Hematopoietic multipotent progenitor cell treated with erythropoietin and hydrocortisone succinate and interleukin-3 and kit ligand, for 8 days (in vitro differentiated cells): ENCODE measurements at regions not wholly inside any gene's neighbourhood (a gene's known extent, or its start where the extent isn't known, plus 50 kb on each side); places are given as distances from the start of the nearest gene placed in this dataset.
"Not testable (repeated sequence)": the region's sequence is repeated elsewhere in the genome, so short reads cannot be mapped to it uniquely, and the experiment has no call there.

ENCODE experiments used
- DNase-seq: peaks from one replicate; pipeline ENCODE4 v3.0.0-alpha.2; 2015

DNA sequence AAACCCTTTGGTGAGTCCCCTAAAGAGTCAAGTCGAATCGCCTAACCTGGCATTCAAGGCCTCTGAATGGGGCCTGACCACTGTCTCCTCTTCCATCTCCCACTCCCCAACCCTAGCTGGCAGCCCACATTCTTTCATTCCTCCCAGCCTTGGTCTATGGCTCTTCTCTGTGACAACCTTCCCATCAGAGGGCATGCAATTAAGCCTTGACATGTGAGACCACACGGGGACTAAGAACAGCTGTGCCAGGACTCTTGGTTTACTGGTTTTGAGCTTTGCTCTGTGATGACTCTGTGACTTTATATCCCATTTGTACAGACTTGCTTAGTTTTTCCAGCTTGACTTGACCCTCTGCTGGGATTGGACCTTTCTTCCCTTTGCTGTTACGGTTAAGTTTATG lies 116.6 kb downstream of the BUB3 start:
- DNase-seq = no peak

DNA sequence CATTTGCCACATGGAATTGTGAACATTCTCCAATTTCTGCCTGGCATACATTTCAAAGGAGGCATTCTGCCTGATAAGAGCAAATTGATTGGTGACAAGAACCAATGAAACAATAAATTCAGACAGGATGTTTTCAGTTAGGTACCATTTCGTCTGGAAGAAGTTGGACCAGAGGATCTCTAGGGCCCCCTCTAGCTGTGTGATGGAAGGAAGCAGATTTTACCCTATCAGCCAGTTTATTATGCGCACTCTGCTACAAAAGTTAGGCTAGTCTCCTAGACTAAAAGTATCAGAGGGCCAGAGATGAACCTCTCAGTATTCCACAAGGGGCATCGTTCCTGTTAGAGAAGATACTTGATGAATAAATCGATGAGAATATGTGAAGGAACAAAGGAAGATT lies 118.0 kb downstream of the BUB3 start:
- DNase-seq = no peak

DNA sequence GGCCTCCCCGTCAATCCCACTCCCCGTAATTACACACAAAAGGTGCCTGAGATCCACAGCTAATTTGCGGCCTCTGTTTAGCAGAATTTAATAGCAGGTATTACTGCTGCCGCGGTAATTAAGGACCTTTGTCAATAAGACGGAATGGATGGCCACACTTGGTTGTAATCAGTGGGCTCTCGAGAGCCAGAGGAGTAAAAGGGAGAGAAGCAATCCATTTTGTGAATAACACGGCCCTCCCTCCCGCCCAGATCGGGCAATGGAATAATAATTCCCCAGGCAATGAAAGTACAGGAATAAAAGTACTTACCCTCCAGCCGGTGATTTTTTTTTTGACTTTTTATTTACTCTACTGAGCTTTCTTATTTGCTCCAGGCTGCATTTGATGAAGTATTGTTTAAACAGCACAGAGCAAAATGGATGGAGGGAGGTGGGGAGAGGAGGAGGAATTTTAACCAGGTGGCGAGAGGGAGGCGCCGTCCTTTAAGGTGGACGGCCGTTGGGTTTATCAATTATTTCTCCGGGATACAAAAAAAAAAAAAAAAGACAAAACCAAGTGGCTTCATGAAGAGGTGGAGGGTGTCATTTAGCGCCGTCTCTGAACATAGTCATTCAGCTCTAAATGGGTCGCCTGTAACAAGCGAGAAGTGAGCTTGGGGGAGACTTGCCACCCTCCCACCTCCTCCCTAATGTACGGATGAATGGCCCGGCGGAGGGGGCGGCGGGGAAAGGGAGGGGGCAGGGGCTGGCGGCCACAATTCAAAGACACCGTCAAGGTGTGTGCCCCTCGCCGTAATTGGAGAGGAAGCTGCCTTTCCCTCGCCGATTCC lies 120.3 kb downstream of the BUB3 start:
- DNase-seq = no peak

DNA sequence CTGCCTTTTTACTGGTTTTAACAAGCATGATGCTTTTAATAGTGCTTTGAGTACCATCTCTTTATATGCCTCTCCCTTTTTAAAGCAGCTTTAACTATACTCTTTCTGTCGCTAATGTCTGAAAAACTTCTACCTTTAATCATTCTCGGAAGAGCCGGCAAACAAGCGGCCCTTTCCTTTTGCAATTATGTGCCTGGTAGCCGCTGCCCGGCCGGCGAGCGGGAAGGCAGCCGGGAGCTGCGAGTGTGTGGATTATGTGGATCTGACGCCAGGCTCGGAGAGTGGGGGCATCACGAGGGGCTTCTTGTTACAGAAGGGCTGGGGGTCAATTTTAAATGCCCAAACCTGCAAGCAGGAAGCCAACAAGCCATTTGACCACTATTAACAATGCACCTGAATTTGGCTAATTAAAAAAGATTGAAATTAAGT lies 120.9 kb downstream of the BUB3 start:
- no peak for DNase-seq

DNA sequence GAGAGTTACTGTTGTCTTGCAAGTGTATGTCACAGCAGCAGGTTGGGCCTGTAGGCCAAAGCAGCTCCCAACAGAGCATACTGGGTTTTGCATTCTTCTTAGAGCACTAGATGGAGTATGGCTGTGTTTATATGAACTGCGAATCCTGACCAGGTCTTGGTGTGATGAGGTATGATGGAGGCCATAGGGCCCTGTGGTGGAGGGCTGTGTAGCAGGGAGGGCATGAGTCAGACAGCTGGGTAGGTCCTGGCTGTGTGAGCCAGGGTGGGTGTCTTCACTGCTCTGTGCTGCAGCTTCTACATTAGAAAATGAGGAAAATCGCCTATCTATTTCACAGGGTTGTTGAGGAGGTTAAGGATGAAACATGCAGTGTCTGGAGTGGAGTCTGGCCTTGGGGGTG lies 124.2 kb downstream of the BUB3 start:
- no peak for DNase-seq

DNA sequence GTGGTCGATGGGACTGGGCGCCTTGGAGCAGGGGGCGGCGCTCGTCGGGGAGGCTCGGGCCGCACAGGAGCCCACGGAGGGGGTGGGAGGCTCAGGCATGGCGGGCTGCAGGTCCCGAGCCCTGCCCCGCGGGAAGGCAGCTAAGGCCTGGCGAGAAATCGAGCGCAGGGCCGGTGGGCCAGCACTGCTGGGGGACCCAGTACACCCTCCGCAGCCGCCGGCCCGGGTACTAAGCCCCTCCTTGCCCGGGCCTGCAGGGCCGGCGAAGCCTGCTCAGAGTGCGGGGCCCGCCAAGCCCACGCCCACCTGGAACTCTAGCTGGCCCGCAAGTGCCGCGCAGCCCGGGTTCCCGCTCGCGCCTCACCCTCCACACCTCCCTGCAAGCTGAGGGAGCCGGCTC lies 129.2 kb downstream of the BUB3 start:
- not testable (repeated sequence) for DNase-seq

DNA sequence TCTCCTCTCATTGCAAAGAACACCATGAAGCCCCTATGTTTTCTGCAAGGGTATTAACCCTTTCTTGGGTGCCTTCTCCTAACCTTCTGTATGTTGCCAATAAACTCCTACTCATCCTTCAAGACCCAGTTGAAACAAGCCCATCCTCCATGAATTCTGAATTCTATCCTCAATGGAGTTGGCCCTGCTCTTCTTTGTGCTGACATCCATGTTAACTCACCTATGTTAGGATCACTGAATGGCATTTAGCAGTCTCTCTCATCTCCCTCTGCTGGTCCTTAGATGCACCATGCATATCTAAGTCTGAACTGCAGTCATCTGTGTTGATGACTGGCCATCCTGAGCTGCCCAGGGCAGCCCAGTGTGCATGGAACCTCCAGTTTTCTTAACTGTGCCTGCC lies 129.8 kb downstream of the BUB3 start:
- DNase-seq = no peak

DNA sequence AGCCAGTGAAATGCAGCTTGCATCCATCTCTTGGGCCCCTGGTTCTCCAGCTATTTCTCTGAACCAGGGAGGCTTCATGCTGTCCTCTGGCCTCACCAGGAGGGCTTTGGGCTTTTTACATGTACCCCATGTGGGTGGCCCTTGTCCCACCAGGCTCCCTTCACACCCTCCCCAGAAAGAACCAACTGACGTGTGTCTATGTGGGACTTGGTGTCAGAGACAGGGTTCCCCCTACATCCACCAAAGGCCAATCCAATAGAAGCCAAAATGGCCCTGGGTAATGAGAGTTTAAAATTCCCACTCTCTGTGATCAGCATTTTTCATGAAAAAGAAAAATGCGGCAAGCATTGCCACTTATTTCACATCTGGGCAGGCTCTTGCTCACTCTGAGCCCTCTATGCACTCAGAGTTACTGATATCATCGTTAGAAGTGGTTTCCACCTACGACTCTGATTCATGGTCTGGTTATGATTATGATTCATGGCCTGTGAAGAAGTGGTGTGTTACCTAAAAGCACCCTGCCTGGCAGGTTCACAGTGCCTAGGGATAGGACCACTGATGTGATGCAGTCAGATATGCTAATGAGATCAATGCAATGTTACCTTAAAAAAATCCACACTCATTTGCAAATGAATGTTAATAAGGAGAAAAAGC lies 133.5 kb downstream of the BUB3 start:
- no peak for DNase-seq

DNA sequence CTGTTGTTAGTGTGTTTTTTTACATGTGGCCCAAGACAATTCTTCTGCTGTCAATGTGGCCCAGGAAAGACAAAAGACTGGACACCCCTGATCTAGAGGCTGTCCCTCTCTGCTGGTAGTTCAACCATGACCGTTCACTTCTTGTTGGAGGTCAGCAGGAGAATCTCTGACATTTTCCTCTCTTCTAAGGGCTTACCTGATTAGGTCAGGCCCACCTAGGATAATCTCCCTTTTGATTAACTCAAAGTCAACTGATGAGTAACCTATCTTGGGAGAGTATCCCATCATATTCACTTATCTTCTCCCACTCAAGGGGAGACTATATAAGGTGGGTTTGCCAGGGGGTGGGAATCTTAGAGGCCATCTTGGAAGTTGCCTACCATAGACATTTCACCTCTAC lies 135.2 kb downstream of the BUB3 start:
- DNase-seq = no peak

DNA sequence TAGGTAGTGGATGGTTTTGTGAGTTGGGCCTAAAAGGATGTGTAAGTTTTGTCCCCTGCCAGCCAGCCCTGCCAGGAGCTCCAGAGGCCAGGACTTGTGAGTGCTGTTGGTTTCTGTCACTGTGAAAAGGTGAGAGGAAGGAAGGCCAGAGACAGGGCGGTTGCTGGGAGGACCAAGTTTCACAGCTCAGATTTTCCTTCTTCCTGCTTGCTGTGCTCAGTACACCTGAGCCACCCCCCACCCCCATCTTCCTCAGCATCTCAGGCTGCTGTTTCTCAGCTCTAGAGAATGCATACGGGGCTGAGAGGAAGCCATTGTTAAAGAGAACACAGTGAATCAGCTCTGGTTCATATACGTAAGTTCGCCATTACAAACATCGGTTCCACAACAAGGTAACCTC lies 139.9 kb downstream of the BUB3 start:
- no peak for DNase-seq

DNA sequence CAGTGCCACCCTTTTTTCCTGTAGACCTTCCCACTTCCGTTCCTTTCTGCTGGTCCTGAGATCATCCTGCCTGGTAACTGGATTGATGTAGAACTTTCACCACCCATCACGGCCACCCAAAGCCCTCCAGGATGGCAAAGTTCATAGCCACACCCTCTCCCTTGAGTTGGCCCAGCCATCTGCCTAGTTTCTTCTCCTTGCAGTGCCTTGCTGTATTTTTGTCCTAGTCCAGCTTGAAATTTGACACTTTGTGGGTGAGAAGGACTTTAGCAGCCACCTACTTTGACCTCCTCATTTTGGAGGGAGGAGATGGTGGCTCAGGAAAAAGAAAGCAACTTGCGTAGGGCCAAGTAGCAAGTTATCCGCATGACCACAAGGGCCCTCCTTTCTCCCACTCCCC lies 140.7 kb downstream of the BUB3 start:
- no peak for DNase-seq

DNA sequence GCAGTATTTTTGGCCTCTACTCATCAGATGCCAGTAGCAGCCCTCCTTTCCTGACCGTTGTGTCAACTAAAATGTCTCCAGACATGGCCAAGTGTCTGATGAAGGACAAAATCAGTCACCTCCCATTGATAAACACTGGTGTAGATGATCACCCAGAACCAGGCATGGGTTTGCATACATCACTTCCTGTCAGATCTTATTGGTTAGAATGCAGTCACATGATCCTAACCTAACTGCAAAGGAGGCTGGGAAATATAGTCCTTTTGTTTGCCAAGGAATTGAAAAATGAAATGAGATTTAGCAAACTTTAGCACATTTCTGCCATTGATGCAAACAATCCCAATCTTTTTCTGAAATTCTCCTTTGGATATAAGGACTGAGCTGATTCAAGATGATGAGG lies 141.4 kb downstream of the BUB3 start:
- no peak for DNase-seq

DNA sequence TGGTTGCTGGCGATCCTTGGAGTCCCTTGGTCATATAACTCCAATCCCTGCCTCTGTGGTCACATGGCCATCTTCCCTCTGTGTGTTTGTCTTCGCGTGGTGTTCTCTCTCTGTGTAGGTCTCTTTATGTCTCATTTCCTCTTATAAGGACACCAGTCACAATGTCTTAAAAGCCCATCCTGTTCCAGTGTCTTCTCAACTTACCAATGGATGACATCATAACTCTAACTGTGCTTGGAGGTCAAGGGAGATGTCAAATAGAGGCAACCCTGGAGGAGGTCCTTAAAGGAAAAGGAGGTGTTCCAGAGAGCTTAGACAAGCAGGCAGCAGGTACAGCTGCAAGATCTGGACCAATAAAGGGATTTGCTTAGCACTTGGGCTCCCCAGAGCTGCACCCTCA lies 143.0 kb downstream of the BUB3 start:
- no peak for DNase-seq

DNA sequence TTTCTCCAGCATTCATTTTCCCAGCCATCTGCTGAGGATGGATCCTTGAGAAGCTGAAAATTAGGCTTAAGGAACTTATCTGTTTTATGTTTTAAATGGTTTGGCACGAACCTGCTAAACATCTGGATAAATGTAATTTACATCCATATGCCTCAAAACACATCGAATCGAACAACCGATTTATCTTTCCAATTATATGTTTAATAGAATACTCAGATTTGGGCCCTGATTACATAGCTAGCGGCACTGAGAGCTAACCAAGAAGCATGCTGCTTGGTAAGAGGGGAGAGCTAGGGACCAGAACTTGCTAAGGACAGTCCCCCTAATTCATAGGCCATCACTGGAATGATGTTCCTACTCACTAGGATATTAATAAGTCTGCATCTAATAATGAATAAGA lies 144.4 kb downstream of the BUB3 start:
- DNase-seq = no peak

DNA sequence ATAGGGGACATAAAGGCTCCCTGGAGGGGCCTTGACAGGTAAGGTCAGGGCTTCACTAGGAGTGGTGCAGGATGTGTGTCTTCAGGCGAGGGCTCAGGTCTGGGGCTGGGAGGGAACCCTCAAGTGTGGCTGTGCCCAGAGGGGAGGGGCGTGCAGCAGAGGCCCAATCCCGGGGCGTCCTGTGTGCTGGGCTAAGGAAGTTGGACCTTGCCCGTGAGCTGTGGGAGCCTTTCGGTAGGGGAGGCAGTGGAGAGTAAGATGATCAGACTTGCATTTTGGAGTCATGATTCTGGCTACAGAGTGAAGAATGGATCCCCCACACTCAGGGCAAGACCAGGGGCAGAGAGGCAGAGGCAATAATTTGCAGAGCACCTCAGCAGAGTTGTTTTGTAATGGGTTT lies 145.4 kb downstream of the BUB3 start:
- no peak for DNase-seq

DNA sequence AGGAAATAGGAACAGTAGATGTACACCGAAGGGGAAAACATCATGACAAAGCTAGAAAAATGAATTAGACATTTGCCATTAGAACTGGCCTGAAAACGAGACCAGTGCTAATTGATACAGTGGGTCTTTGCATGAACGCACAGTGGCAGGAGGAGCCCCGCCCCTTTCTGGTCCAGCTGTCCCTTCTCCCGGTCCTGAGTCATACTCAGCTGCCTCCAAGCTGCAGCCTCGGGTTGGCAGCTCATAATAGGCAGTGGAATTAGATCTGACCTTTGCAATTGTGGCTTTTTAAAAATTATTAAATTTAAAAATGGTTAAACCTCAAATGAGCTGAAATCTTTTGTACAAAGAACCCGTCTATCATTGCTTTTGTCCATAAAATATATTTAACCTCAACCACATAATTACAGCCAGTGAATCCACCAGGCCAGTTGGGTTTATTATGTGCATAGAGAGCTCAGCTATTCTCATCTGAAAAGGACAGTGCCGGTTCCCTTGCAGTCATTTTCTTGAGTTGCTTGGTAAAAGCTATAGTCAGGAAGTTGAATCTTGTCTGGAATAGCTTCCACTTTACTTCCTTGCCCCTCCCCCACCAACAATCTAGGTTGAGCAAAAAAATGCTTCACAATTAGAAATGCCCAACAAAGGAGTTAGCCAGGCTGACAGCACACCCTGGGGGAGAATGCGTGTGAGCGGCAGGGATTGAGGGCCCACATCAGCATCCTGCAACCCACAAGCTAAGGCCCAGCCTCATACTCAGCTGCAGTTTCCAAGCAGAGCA lies 147.1 kb downstream of the BUB3 start:
- DNase-seq = no peak

DNA sequence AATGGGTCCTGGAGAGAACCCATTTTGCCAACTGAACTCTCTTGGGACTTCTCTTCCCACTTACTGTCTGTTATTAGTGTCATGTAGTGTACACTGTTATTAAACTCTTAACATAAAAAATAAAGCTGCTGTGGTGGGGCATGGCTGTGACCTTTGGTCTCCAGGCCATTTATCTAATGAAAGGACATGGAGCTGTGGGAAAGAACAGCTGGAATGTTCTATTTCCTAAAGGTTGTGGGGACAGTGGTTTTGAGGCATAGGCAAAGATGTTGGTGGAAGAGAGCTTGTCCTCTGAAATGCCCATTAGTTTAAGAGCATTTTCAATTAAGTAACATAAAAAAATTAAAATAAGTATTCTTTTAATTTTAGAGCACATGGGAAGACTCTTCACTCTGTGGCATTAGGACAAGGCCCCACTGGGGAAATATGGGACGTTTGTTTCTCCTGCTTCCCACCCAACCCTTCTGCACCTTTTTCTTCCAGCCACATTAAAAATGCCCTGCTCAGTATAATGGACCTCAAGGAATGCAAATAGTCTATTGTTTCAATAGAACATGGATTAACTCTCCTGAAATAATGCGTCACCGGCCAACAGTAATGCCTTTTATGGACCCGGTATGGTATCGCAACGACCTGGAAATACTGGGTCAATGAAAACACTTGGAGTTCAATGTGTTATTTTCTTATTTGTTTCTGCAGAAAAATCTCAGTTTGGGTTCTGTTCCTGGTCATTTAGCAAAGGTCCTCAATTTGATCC lies 149.6 kb downstream of the BUB3 start:
- no peak for DNase-seq

DNA sequence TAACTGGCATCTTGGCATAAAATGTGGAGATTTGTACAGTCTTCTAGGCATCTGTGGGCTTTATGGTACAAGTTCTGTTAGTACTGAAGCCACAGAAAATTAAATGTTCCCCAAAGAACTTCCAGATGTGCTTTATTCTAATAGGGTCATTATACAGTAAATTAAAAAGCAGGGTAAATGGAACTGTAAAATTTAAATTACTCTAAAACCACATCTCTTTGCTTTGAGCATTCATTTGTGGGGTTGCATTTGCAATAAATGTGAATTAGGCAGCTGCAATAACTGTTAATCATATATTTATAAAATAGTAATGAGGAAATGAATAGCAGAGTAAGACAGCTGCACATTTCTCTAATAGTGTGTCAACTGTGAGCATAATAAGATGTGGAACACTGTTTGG lies 151.5 kb downstream of the BUB3 start:
- no peak for DNase-seq

DNA sequence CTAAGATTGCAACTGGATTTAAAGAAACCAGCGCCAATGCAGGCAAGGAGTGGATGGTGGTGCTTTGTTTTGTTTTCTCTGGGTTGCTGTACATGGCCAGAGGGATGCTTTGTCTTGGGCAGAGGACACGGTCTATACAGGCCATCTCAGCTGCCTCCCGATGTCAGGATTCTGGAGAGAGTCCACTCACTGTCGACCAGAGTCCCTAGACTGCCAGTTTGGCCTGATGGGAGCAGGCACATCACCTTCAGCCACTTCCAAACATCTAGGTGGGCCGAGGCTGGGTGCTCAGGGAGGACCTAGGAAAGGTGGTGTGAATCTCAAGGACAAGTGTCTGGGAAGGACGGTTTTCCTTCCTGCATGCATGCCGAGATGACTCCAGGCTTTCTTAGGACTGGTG lies 152.1 kb downstream of the BUB3 start:
- no peak for DNase-seq

DNA sequence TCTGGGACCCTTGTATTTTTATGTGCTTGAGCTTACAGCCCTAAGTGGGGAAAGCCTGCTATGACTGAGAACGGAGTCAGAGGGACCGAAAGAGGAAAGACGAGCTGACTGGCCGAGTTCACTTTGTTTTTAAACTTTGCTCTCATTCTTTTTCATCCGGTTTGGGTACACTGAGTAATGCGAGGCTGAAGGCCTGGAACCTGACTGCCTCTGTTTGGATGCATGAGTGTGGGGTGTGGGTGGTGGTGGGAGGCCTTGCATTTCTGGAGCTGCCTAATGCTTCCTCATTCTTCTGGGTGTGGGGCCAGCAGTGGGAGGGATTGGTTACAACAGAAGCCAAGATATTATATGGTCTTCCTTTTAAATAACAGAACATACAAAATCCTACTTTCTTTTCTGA lies 155.5 kb downstream of the BUB3 start:
- DNase-seq = no peak

DNA sequence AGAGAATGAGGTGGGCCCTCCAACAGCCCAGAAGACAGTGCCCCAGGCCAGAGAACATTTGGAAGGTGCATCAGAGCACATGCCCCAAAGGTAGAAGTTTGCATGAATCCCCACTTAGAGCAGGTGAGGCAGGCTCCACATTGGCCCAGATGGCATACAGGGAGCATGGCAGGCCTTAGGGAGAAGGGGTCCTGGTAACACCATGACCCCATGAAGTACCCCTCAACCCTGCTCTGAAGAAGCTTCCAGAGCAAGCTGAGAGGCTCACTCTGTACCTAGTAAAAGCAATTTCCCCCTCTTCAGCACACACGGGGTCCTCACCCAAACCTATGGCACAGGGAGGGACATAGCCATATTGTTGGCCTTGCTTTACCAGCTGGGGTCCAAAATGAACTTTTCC lies 162.6 kb downstream of the BUB3 start:
- no peak for DNase-seq

DNA sequence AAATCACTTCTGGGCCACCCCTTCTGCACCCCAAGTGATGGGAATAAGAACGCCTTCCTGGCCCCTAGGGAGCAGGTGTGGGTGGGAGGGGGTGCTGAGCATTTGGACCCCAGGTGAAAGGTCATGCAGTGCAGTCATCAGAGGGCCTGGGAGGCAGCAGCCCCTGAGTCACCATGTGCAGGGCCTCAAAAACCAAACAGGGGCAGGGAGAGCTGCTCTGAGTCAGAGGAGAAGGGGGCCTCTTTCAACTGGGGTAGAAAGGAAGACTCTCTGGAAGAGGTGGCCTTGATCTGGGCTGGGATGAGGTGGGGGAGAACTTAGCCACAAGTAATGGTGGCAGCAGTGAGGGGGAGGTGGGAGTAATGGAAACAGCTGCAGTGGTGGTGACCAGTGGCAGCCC lies 164.3 kb downstream of the BUB3 start:
- DNase-seq = no peak

DNA sequence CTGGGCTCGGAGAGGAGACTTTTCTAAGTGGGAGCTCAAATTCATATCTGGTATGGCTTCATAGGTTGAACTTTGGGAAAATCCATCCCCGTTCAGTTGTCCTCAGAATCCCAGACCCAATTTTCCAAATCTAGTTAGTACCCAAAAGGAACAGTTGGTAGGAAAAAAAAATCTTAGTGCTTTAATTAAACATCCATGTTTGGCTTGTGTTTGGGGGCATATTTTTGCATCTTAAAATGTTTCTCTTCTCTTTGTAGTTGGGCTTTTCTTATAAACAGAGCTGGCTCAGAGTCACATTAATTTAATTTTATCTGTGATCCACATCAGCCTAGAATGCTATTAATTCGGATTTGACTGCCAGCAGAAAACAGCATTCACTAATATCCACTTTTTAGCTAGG lies 165.9 kb downstream of the BUB3 start:
- no peak for DNase-seq
